Activated CD4-positive, alpha-beta T cell treated with anti-CD3 and anti-CD28 coated beads, Interleukin-2, amount 50 U/mL, for 24 hours (primary cell): ENCODE measurements at regions not wholly inside any gene's neighbourhood (a gene's known extent, or its start where the extent isn't known, plus 50 kb on each side); places are given as distances from the start of the nearest gene placed in this dataset.

ENCODE experiments used
- DNase-seq, 2 donors: peaks; one replicate each; pipeline ENCODE4 v3.0.0-alpha.2; 2020; ENCODE audit warnings: low read depth in 1 of 2, low spot score in 1 of 2

- no peak for DNase-seq
Observed at GRCh38 chr14:30496852-30497251, 62.1 kb upstream of the G2E3 start.

- no peak for DNase-seq
Observed at GRCh38 chr14:30499358-30499757, 59.6 kb upstream of the G2E3 start.

GRCh38 chr14:30500222-30500621 is 58.7 kb upstream of the G2E3 start:
- DNase-seq: no peak

GRCh38 chr14:30507209-30507608 is 51.7 kb upstream of the G2E3 start:
- DNase-seq: no peak
